NB4 (cell line): ENCODE measurements at regions not wholly inside any gene's neighbourhood (a gene's known extent, or its start where the extent isn't known, plus 50 kb on each side); places are given as distances from the start of the nearest gene placed in this dataset.
"Not testable (repeated sequence)": the region's sequence is repeated elsewhere in the genome, so short reads cannot be mapped to it uniquely, and the experiment has no call there.

Experiments
- DNase-seq: peaks from one replicate; pipeline ENCODE4 v3.0.0; 2010; ENCODE audit warnings: low read depth
- H3K4me3 ChIP-seq: one replicate; pipeline ENCODE4 v1.5.1; 2011; ENCODE audit warnings: mild to moderate bottlenecking, low read depth, low read length, moderate library complexity
- MAX ChIP-seq: IDR thresholded peaks from 2 replicates; pipeline ENCODE4 v1.6.1; 2011; ENCODE audit warnings: low read depth, low read length
- MYC ChIP-seq: IDR thresholded peaks from 2 replicates; pipeline ENCODE4 v1.6.1; 2011; ENCODE audit warnings: low read depth, low read length
- POLR2A ChIP-seq: IDR thresholded peaks from 2 replicates; pipeline ENCODE4 v1.6.1; 2011; ENCODE audit warnings: mild to moderate bottlenecking; ENCODE audit not compliant: insufficient read length; ENCODE audit errors: extremely low read depth
- TF ChIP-seq, protein P1 (sequence below): IDR thresholded peaks from one replicate; pipeline ENCODE4 v1.5.1; 2012; ENCODE audit warnings: low read depth, low read length

DNA sequence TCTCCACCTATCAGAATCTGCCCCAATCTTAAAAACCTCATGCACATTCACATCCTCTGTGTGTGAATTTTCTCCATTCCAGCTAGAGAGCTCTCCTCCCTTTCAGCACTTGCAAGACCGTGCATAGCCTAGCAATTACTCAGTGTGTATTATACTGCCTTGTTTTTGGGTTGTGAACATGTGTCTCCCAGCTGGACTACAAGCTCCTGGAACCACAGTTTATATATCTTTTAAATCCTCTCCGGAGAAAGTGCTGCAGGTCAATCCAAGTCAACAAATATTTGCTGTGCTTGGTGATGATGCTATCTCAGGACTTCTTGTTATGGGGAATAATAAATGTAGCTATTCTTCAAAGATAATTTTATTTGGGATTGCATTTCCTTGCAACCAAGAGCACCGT is 58.2 kb upstream of the MEX3C start:
- H3K4me3 ChIP-seq, result no peak overlapping the region
- no peak for DNase-seq
- TF ChIP-seq, protein P1, sequence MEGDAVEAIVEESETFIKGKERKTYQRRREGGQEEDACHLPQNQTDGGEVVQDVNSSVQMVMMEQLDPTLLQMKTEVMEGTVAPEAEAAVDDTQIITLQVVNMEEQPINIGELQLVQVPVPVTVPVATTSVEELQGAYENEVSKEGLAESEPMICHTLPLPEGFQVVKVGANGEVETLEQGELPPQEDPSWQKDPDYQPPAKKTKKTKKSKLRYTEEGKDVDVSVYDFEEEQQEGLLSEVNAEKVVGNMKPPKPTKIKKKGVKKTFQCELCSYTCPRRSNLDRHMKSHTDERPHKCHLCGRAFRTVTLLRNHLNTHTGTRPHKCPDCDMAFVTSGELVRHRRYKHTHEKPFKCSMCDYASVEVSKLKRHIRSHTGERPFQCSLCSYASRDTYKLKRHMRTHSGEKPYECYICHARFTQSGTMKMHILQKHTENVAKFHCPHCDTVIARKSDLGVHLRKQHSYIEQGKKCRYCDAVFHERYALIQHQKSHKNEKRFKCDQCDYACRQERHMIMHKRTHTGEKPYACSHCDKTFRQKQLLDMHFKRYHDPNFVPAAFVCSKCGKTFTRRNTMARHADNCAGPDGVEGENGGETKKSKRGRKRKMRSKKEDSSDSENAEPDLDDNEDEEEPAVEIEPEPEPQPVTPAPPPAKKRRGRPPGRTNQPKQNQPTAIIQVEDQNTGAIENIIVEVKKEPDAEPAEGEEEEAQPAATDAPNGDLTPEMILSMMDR, result no peak
- no peak for TF ChIP-seq POLR2A
- no peak for TF ChIP-seq MYC
- TF ChIP-seq MAX, result no peak

GRCh38 chr18:51257150-51257549 is 59.7 kb upstream of the MEX3C start:
- no peak overlapping the region for H3K4me3 ChIP-seq
- DNase-seq, result no peak
- TF ChIP-seq, protein P1, result no peak
- TF ChIP-seq MAX, result no peak
- no peak for TF ChIP-seq MYC

DNA sequence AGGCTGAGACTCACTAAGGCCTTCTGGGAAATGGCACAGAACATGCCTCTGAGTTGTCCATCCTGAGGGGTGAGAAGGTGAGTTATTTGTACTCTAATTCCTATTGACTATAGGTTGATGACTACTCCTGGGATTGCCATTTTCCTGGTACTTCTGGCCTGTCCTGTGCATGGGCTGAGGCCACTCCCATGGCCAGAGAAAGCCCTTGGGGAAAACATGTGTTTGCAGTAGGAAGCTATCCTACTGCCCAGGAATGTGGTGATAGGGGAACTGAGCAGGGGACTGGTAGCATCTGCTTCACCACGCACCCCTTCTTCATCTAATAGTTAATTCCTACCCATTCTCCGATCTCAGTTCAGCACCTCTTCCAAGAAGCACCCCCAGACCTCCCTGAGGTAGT is 62.6 kb upstream of the MEX3C start:
- TF ChIP-seq MYC (no peak), MAX (no peak), POLR2A (no peak)
- TF ChIP-seq, protein P1, result no peak
- H3K4me3 ChIP-seq, result no peak overlapping the region
- DNase-seq, result no peak

DNA sequence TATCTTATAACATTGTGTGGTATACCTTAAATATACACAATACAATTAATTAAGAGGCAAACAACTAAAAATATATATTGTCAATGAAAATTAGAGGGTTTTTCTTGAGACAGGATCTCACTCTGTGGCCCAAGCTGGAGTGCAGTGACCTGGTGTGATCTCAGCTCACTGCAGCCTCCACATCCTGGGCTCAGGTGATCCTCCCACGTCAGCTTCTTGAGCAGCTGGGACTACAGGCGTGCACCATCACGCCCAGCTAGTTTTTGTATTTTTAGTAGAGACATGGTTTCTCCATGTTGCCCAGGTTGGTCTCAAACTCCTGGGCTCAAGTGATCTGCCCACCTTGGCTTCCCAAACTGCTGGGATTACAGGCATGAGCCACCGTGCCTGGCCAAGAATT is 68.6 kb upstream of the MEX3C start:
- not testable (repeated sequence) for DNase-seq, H3K4me3 ChIP-seq

DNA sequence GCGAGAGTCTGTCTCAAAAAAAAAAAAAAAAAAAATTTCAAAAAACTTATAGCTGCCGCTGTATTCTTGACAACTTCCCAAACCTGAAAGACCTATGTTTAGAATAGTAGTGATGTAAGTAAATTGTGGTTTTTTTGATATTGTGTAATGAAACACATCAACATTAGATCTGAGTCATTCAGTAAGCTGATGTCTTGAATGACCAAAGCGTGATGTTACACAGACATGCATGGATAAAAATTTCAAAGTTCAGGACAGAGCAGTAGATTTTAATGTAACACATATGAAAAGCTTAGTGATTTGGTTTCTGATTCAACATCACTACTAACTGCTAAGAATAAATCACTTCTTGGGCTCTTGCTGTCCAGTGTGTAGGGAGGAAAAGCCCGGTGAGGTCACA is 69.3 kb upstream of the MEX3C start:
- no peak for TF ChIP-seq MYC
- no peak for TF ChIP-seq MAX
- TF ChIP-seq POLR2A, result no peak
- TF ChIP-seq, protein P1, result no peak
- DNase-seq, result peak; percentile 61
- H3K4me3 ChIP-seq, result no peak overlapping the region

DNA sequence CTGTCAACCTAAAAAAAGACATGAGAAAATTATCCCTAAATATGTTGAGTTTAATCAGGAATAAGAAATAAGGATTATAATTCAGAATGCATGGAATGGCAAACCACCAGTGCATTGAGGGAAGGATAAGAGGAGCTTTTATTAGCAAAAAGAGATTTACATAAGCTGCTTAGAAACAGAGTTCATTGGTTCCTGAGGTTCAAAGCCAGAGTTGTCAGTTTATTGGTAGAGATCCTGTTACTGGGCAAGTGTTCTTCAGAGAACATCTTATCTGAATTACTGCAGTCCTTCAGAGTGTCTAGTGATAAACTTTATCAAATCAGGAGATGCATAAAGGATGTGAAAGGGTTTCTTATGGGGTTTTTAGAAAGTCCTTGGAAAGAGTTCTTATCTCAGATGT is 76.0 kb upstream of the MEX3C start:
- TF ChIP-seq MAX, result no peak
- no peak for TF ChIP-seq POLR2A
- TF ChIP-seq MYC, result no peak
- TF ChIP-seq, protein P1, result no peak
- no peak overlapping the region for H3K4me3 ChIP-seq
- DNase-seq, result no peak
